ENCODE measurements at regions not wholly inside any gene's neighbourhood (a gene's known extent, or its start where the extent isn't known, plus 50 kb on each side); places are given as distances from the start of the nearest gene placed in this dataset.
A peak's percentile ranks its signal among the peaks of the same experiment; 100 is the strongest.

GRCh38 chr3:106725566-106725965 is 651.7 kb upstream of the CCDC54 start:
- TF ChIP-seq CTCF (IDR thresholded peaks at IDR 0.05; ENCODE audit: low read depth, low read length): no peak
- H3K4me3 ChIP-seq (ENCODE audit: low read depth, low read length): no peak overlapping the region

- TF ChIP-seq CTCF (IDR thresholded peaks at IDR 0.05; ENCODE audit: low read depth, low read length): no peak
- peak overlapping the region; percentile 48 for H3K4me3 ChIP-seq (ENCODE audit: low read depth, low read length)
Measured at GRCh38 chr3:106728315-106729098, 648.7 kb upstream of the CCDC54 start.

DNA sequence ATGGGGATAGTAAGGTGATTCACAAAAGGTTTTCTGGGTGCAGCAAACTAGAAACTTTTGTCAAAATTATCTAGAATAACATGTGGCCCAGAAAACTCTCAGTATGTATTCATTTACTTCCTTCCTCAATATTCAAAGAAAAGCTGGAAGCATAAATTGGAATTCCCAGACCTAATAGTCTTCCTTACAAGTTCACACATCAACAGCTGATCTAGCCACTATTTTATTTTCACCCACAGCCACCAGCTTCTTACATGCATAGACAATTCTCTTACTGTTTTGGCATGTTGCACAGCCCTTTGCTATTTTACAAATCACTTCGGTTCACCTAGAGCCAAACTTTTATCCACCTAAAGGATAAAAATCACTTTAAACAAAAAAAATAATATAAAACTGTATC is 647.8 kb upstream of the CCDC54 start:
- H3K4me3 ChIP-seq (ENCODE audit: low read depth, low read length): no peak overlapping the region

GRCh38 chr3:106731230-106731629 is 646.0 kb upstream of the CCDC54 start:
- no peak for TF ChIP-seq CTCF (IDR thresholded peaks at IDR 0.05; ENCODE audit: low read depth, low read length)
- no peak overlapping the region for H3K4me3 ChIP-seq (ENCODE audit: low read depth, low read length)

More for the DNA sequence above, 647.8 kb upstream of the CCDC54 start:
- no peak for TF ChIP-seq CTCF (IDR thresholded peaks at IDR 0.05; ENCODE audit: low read depth, low read length)

DNA sequence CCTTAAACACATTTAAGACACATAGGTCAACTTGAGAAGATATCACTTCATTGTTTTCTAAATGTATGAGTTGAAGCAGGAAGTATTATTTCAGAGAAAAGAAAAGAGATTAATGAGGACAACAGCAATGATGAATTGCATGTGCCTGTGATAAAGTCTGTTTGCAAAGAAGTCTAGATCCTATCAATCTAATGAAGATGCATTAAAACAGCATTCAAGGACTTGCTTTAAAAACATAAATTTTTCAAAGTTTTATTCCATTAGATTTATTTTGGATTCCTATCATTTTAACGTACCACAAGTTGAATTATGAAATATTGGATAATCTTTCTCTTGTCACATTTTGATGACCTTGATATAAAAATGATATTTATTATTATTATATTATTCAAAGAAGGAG is 642.5 kb upstream of the CCDC54 start:
- H3K4me3 ChIP-seq (ENCODE audit: low read depth, low read length): no peak overlapping the region
- no peak for TF ChIP-seq CTCF (IDR thresholded peaks at IDR 0.05; ENCODE audit: low read depth, low read length)

GRCh38 chr3:106737265-106737664 is 640.0 kb upstream of the CCDC54 start:
- no peak for TF ChIP-seq CTCF (IDR thresholded peaks at IDR 0.05; ENCODE audit: low read depth, low read length)
- no peak overlapping the region for H3K4me3 ChIP-seq (ENCODE audit: low read depth, low read length)

DNA sequence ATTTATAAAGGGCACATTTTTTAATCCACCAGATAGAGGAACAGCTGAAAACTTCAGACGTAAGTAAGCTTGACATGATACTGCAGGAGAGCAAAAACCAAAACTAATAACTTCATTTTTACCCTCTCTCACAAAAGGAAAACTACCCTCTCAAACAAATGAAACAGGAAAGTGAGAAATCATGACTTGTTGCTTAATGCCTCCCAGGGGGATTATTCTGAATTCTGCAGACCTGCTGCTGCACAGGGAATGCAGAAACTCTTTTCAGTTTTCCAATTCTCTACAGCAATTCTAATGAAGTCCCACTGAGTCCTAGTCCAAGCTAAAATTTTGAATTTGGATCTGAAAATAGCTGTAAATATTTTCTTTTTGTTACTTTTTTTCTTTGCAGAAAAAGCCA is 637.1 kb upstream of the CCDC54 start:
- no peak overlapping the region for H3K4me3 ChIP-seq (ENCODE audit: low read depth, low read length)
- no peak for TF ChIP-seq CTCF (IDR thresholded peaks at IDR 0.05; ENCODE audit: low read depth, low read length)

Measured in WI38 (cell line).